Kasumi-1 (cell line): ENCODE measurements at regions not wholly inside any gene's neighbourhood (a gene's known extent, or its start where the extent isn't known, plus 50 kb on each side); places are given as distances from the start of the nearest gene placed in this dataset.
"Not testable (repeated sequence)": the region's sequence is repeated elsewhere in the genome, so short reads cannot be mapped to it uniquely, and the experiment has no call there.

ENCODE experiments used
- DNase-seq, 2 experiments: peaks; one replicate each; lab custom pipeline; 2025; lab: John Stamatoyannopoulos, UW

GRCh38 chr1:79966438-79966837 lies 959.9 kb upstream of the ADGRL4 start:
- no peak for DNase-seq

- no peak for DNase-seq
Measured at GRCh38 chr1:79959635-79960034, 953.1 kb upstream of the ADGRL4 start.

GRCh38 chr1:79955966-79956365 lies 949.4 kb upstream of the ADGRL4 start:
- DNase-seq = no peak

- DNase-seq = no peak
Measured at GRCh38 chr1:79950511-79950910, 944.0 kb upstream of the ADGRL4 start.

DNA sequence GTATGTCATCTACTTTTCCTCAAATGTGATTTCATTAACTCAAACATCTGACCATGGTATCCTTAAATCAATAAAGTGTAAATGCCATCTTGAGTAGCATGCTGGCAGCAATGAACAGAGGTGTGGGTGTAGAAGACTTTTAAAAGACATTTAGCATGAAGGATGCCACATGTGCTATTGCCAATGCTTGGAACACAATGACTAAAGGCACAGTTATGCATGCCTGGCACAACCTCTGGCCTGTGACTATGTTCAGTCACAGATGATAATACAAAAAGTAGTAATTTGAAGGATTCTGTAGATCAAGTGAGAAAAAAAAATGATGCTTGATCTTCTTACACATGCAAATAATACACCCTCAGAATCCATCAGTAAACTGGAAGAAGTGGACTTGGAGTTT lies 938.9 kb upstream of the ADGRL4 start:
- DNase-seq = no peak

GRCh38 chr1:79929356-79929755 lies 922.8 kb upstream of the ADGRL4 start:
- no peak for DNase-seq

DNA sequence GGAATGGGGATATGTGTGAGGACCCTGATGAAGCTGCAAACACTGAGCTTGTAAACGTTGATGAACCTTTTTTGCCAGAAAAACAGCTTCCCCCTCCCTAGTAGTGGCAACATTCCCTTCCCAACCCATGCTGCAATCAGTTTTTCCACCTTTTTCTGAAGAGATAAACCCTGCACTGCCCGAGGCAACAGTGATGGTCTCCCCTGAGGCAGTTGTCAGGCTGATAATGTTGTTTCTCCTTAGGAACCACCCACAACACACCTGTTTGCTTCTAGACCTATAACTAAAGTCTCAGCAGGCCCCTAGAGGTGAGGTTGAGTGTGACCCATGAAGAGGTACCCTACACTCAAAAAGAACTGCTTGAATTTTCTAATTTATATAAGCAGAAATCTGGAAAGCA lies 922.4 kb upstream of the ADGRL4 start:
- DNase-seq = no peak

GRCh38 chr1:79920960-79921669 lies 914.6 kb upstream of the ADGRL4 start:
- DNase-seq = no peak

DNA sequence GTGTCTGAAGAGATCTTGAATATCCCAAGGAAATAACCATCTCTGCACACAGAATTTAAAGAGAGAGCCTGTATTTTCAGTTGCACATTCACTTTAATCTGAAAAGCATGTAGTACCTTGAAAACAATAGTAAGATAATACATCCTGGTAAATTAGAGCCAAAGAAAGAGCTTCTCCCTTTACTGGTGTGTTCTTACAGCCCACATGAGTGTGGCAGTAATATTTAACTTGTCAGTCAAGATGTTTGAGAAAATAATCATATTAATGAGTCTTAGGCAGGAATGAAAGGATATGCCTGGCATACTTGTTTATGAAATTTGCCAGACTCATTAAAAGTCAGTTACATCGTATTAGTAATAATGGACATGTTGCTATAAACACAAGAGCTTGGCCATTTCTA lies 908.4 kb upstream of the ADGRL4 start:
- DNase-seq = no peak

DNA sequence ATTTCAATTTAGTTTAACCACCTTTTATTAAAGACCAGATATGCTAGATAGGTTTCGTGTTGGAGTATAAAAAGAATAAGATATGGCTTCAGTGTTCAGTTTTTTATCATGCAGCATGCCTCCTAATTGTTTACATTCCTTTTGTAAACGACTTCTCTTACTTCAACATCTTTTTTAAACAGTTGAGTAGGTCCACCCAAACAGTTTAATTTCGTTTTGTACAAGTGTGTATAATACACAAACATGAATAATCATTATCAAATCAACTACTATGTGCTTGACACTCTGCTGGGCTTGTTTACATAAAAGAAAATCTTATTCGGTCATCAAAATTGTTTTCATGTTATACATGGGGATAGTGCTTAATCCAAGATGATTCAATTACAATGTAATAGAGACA lies 906.3 kb upstream of the ADGRL4 start:
- no peak for DNase-seq

DNA sequence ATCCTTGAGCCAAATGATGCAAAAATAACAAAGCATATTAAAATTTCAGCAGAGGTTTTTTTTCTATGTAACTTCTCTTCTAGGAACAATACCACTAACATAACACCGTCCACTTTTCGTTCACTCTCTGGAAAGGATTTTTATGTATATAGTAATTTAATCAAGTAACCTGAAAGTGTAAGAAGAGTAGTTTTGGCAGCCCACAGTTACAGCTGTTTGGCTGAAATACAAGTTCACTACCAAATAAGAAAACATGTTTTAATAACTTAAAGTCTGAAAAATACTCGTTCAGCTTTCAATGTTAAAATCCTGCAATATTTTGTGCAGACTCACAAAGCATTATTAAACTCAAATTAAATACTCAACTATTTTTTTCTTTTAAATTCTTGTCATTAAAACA lies 896.8 kb upstream of the ADGRL4 start:
- DNase-seq = no peak

DNA sequence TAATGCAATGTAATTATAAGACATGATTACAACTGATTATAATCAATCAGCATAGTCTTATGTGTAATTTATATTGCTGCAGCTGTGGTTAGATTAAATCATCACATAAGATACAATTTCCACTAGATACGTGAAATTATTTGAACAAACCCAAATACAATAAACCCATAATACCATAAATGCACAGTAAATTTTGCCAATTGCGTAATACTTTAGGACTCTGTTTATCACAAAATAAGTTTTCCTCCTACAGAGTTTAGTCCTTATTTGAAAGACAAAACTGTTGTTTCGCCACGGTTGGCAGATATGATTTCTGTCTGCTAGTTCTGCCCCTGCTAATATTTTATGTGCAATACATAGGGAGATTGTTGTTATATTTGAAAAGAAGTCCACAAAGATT lies 895.9 kb upstream of the ADGRL4 start:
- no peak for DNase-seq

DNA sequence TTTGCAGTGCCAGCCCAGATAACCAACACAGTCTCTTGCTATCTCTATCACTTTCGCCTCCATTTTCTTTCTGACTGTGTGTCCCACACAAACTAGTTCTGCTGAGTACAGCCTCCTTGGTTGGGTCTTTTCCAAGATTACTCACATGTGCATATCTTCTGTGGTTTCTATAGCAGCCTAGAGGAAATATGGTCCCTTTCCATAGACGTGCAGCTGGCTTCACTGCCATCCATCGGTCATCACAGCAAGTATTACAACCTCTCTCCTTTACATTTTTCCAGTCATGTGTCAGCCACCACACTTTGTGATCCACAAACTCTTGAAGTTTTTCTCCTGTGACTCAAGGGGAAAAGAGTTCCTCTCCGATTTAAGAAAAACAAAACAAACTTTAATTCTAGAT lies 893.4 kb upstream of the ADGRL4 start:
- no peak for DNase-seq

DNA sequence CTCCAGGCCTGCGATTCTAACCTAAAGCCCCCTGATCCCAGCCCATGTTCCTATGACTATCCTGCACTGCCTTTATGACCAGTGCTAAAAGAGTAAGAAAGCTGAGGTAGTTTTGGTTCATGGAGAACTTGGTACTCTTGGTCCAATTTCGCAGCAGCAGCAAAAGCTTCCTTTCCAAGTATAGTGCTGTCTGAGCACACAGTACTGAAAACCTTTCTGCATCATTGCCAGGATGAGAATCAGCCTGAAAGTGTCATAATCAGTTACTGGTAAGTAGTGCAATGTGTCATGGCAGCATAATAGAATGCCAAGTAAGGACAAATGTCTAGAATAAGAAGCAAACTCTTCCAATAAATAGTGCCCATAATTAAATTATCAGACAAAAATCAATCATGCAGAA lies 889.6 kb upstream of the ADGRL4 start:
- DNase-seq = no peak

DNA sequence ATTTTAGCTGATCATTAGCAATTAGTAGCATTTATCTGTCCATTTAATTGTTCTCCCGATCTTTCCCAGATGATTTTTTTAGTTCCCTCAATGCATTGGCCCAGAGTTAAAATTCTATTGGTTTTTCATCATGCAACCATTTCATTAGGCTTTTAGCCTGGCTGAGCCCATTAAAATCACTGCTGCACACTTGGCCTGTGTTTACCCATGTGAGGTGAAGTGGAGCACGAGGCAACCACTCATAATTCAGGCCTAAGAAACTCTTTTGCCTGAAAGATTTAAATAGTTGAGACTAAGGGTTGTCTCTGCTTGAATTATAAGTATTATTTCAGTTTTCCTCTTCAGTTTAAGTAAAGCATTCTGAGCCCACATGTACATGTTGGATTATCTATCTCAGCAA lies 889.0 kb upstream of the ADGRL4 start:
- no peak for DNase-seq

DNA sequence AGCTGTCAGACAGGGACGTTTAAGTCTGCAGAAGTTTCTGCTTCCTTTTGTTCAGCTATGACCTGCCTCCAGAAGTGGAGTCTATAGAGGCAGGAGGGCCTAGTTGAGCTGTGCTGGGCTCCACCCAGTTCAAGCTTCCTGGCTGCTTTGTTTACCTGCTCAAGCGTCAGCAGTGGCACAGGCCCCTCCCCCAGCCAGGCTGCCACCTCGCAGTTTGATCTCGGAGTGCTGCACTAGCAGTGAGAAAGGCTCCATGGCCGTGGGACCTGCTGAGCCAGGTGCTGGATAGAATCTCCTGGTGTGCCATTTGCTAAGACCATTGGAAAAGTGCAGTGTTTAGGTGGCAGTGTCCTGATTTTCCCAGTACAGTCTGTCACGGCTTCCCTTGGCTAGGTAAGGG lies 887.6 kb upstream of the ADGRL4 start:
- DNase-seq = not testable (repeated sequence)

GRCh38 chr1:79887059-79887458 lies 880.5 kb upstream of the ADGRL4 start:
- DNase-seq = no peak

- no peak for DNase-seq
Measured at GRCh38 chr1:79885101-79885500, 878.6 kb upstream of the ADGRL4 start.

GRCh38 chr1:79877086-79877485 lies 870.6 kb upstream of the ADGRL4 start:
- no peak for DNase-seq

- no peak for DNase-seq
Measured at GRCh38 chr1:79875187-79875586, 868.7 kb upstream of the ADGRL4 start.

- DNase-seq = no peak
Measured at GRCh38 chr1:79874289-79874688, 867.8 kb upstream of the ADGRL4 start.

DNA sequence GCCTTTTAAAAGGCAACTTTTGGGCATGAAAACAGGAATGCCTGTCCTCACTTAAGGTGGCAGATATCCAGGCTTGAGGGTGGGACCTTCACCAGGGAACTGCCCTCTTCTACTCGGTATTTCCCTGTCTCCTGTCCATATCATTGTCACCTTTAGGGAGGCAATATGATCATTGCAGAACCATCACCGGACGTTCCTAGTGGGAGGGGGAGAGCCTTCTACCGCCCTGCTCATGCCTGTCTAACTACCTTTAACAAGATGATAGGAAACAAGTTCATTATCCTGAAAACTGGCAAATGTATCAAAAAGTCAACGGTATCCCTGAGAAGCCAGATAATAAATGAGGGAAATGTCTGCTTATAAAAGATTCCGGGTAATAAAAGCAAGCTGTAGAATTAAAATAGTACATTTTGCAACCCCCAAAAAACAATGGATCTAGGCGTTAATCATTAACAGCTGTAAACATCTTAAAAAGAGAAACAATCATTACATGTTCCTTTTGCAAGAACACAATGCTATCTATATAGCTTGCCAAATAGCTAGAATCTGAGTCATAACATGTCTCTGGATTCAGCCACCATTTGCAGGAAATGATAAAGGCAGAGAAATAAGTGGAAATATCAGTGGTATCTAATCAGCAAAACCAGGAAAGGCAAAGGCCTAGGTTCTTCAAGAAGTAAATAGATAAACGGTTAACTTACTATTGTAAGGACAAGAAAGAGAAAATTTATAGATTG lies 852.9 kb upstream of the ADGRL4 start:
- DNase-seq = no peak

- DNase-seq = no peak
Measured at GRCh38 chr1:79852004-79852403, 845.5 kb upstream of the ADGRL4 start.

GRCh38 chr1:79849388-79849787 lies 842.9 kb upstream of the ADGRL4 start:
- no peak for DNase-seq
